ENCODE measurements at regions not wholly inside any gene's neighbourhood (a gene's known extent, or its start where the extent isn't known, plus 50 kb on each side); places are given as distances from the start of the nearest gene placed in this dataset.

GRCh38 chr1:22253012-22253790 is 110.3 kb upstream of the WNT4 start:
- no peak overlapping the region for H3K27ac Mint-ChIP-seq
- DNase-seq (ENCODE audit: low spot score in 2 of 2): no peak
- no peak for ATAC-seq

GRCh38 chr1:22254756-22255155 is 111.9 kb upstream of the WNT4 start:
- Mint-ChIP-seq H3K9me3 (no peaks in the 10 kb centered on the region), H3K27ac (no peak overlapping the region), H3K36me3 (no peaks in the 10 kb centered on the region)

More at GRCh38 chr1:22253012-22253790, 110.3 kb upstream of the WNT4 start:
- Mint-ChIP-seq H3K9me3 (no peaks in the 10 kb centered on the region), H3K36me3 (no peaks in the 10 kb centered on the region)

GRCh38 chr1:22255341-22256212 is 112.7 kb upstream of the WNT4 start:
- H3K36me3 Mint-ChIP-seq: no peaks in the 10 kb centered on the region
- H3K27ac Mint-ChIP-seq: no peak overlapping the region
- H3K9me3 Mint-ChIP-seq: no peaks in the 10 kb centered on the region
- DNase-seq (ENCODE audit: low spot score in 2 of 2) (no peak), ATAC-seq (no peak)

More at GRCh38 chr1:22254756-22255155, 111.9 kb upstream of the WNT4 start:
- DNase-seq (ENCODE audit: low spot score in 2 of 2): no peak
- ATAC-seq: no peak

- DNase-seq (ENCODE audit: low spot score in 2 of 2) (no peak), ATAC-seq (no peak)
- Mint-ChIP-seq H3K27ac (no peak overlapping the region), H3K9me3 (no peaks in the 10 kb centered on the region), H3K36me3 (no peaks in the 10 kb centered on the region)
Observed at GRCh38 chr1:22256213-22256512, 113.3 kb upstream of the WNT4 start.

GRCh38 chr1:22257290-22258275 is 114.7 kb upstream of the WNT4 start:
- H3K36me3 Mint-ChIP-seq: no peaks in the 10 kb centered on the region
- DNase-seq (ENCODE audit: low spot score in 2 of 2) (no peak), ATAC-seq (no peak)
- no peaks in the 10 kb centered on the region for H3K9me3 Mint-ChIP-seq
- no peak overlapping the region for H3K27ac Mint-ChIP-seq

GRCh38 chr1:22258698-22259097 is 115.8 kb upstream of the WNT4 start:
- no peak for ATAC-seq
- Mint-ChIP-seq H3K27ac (no peak overlapping the region), H3K9me3 (no peaks in the 10 kb centered on the region), H3K36me3 (no peaks in the 10 kb centered on the region)
- no peak for DNase-seq (ENCODE audit: low spot score in 2 of 2)

- no peaks in the 10 kb centered on the region for H3K9me3 Mint-ChIP-seq
- DNase-seq (ENCODE audit: low spot score in 2 of 2) (no peak), ATAC-seq (no peak)
- H3K27ac Mint-ChIP-seq: no peak overlapping the region
- no peaks in the 10 kb centered on the region for H3K36me3 Mint-ChIP-seq
Observed at GRCh38 chr1:22259551-22260282, 116.8 kb upstream of the WNT4 start.

- ATAC-seq (no peak), DNase-seq (ENCODE audit: low spot score in 2 of 2) (no peak)
- H3K9me3 Mint-ChIP-seq: no peaks in the 10 kb centered on the region
- no peak overlapping the region for H3K27ac Mint-ChIP-seq
- H3K36me3 Mint-ChIP-seq: no peaks in the 10 kb centered on the region
Observed at GRCh38 chr1:22260860-22261432, 118.0 kb upstream of the WNT4 start.

- no peak for ATAC-seq
- DNase-seq (ENCODE audit: low spot score in 2 of 2): no peak
- no peak overlapping the region for H3K27ac Mint-ChIP-seq
- H3K36me3 Mint-ChIP-seq: no peaks in the 10 kb centered on the region
- no peaks in the 10 kb centered on the region for H3K9me3 Mint-ChIP-seq
Observed at GRCh38 chr1:22261580-22261979, 118.7 kb upstream of the WNT4 start.

- ATAC-seq (no peak), DNase-seq (ENCODE audit: low spot score in 2 of 2) (no peak)
- Mint-ChIP-seq H3K36me3 (no peaks in the 10 kb centered on the region), H3K27ac (no peak overlapping the region), H3K9me3 (no peaks in the 10 kb centered on the region)
Observed at GRCh38 chr1:22262583-22262982, 119.7 kb upstream of the WNT4 start.

GRCh38 chr1:22263359-22263758 is 120.5 kb upstream of the WNT4 start:
- ATAC-seq (no peak), DNase-seq (ENCODE audit: low spot score in 2 of 2) (no peak)
- H3K36me3 Mint-ChIP-seq: no peaks in the 10 kb centered on the region
- no peaks in the 10 kb centered on the region for H3K9me3 Mint-ChIP-seq
- H3K27ac Mint-ChIP-seq: no peak overlapping the region

- H3K9me3 Mint-ChIP-seq: no peaks in the 10 kb centered on the region
- DNase-seq (ENCODE audit: low spot score in 2 of 2): no peak
- no peak for ATAC-seq
- H3K27ac Mint-ChIP-seq: no peak overlapping the region
- no peaks in the 10 kb centered on the region for H3K36me3 Mint-ChIP-seq
Observed at GRCh38 chr1:22264464-22265341, 121.8 kb upstream of the WNT4 start.

GRCh38 chr1:22266141-22266540 is 123.2 kb upstream of the WNT4 start:
- no peaks in the 10 kb centered on the region for H3K36me3 Mint-ChIP-seq
- no peak for ATAC-seq
- no peaks in the 10 kb centered on the region for H3K9me3 Mint-ChIP-seq
- H3K27ac Mint-ChIP-seq: no peak overlapping the region
- no peak for DNase-seq (ENCODE audit: low spot score in 2 of 2)

- no peaks in the 10 kb centered on the region for H3K36me3 Mint-ChIP-seq
- H3K27ac Mint-ChIP-seq: no peak overlapping the region
- no peak for DNase-seq (ENCODE audit: low spot score in 2 of 2)
- peaks cover 0 to 4% of the 10 kb centered on the region in 2 donors for H3K9me3 Mint-ChIP-seq
- no peak for ATAC-seq
Observed at GRCh38 chr1:22267413-22268175, 124.7 kb upstream of the WNT4 start.

All from activated naive CD4-positive, alpha-beta T cell treated with anti-CD3 and anti-CD28 coated beads, Interleukin-2, amount 50 U/mL, for 72 hours (primary cell).